ENCODE measurements at regions not wholly inside any gene's neighbourhood (a gene's known extent, or its start where the extent isn't known, plus 50 kb on each side); places are given as distances from the start of the nearest gene placed in this dataset.

- Histone ChIP-seq H3K36me3 (ENCODE audit: low read depth) (no peaks in the 10 kb centered on the region), H3K4me1 (ENCODE audit: insufficient read depth, poor library complexity, severe bottlenecking) (no peaks in the 10 kb centered on the region), H3K9me3 (ENCODE audit: severe bottlenecking) (no peaks in the 10 kb centered on the region), H3K27ac (ENCODE audit: poor library complexity, severe bottlenecking) (no peak overlapping the region), H3K4me3 (ENCODE audit: severe bottlenecking) (no peak overlapping the region), H3K27me3 (ENCODE audit: insufficient read depth, poor library complexity, severe bottlenecking) (no peaks in the 10 kb centered on the region)
- ATAC-seq (ENCODE audit: low read depth) (no peak), DNase-seq (ENCODE audit: low spot score) (no peak)
- TF ChIP-seq CTCF (IDR thresholded peaks at IDR 0.05; ENCODE audit: poor library complexity, severe bottlenecking) = no peak
These were observed 52.5 kb upstream of the NEDD4L start for GRCh38 chr18:57991552-57991951.

GRCh38 chr18:57989536-57989935 lies 54.5 kb upstream of the NEDD4L start:
- DNase-seq (ENCODE audit: low spot score) (no peak), ATAC-seq (ENCODE audit: low read depth) (no peak)
- Histone ChIP-seq H3K27ac (ENCODE audit: poor library complexity, severe bottlenecking) (no peak overlapping the region), H3K36me3 (ENCODE audit: low read depth) (no peaks in the 10 kb centered on the region), H3K9me3 (ENCODE audit: severe bottlenecking) (no peaks in the 10 kb centered on the region), H3K4me3 (ENCODE audit: severe bottlenecking) (no peak overlapping the region), H3K27me3 (ENCODE audit: insufficient read depth, poor library complexity, severe bottlenecking) (no peaks in the 10 kb centered on the region), H3K4me1 (ENCODE audit: insufficient read depth, poor library complexity, severe bottlenecking) (no peaks in the 10 kb centered on the region)
- TF ChIP-seq CTCF (IDR thresholded peaks at IDR 0.05; ENCODE audit: poor library complexity, severe bottlenecking) = no peak

- no peaks in the 10 kb centered on the region for H3K9me3 ChIP-seq (ENCODE audit: severe bottlenecking)
- H3K4me1 ChIP-seq (ENCODE audit: insufficient read depth, poor library complexity, severe bottlenecking) = peaks cover 7% of the 10 kb centered on the region
- ATAC-seq (ENCODE audit: low read depth) (no peak), DNase-seq (ENCODE audit: low spot score) (no peak)
- H3K27me3 ChIP-seq (ENCODE audit: insufficient read depth, poor library complexity, severe bottlenecking) = no peaks in the 10 kb centered on the region
- no peak for TF ChIP-seq CTCF (IDR thresholded peaks at IDR 0.05; ENCODE audit: poor library complexity, severe bottlenecking)
- no peak overlapping the region for H3K4me3 ChIP-seq (ENCODE audit: severe bottlenecking)
- H3K27ac ChIP-seq (ENCODE audit: poor library complexity, severe bottlenecking) = no peak overlapping the region
- H3K36me3 ChIP-seq (ENCODE audit: low read depth) = no peaks in the 10 kb centered on the region
These were observed 59.4 kb upstream of the NEDD4L start for GRCh38 chr18:57984490-57985115.

- Histone ChIP-seq H3K27me3 (ENCODE audit: insufficient read depth, poor library complexity, severe bottlenecking) (no peaks in the 10 kb centered on the region), H3K27ac (ENCODE audit: poor library complexity, severe bottlenecking) (no peak overlapping the region), H3K4me3 (ENCODE audit: severe bottlenecking) (no peak overlapping the region), H3K9me3 (ENCODE audit: severe bottlenecking) (no peaks in the 10 kb centered on the region), H3K4me1 (ENCODE audit: insufficient read depth, poor library complexity, severe bottlenecking) (peaks cover 7% of the 10 kb centered on the region), H3K36me3 (ENCODE audit: low read depth) (no peaks in the 10 kb centered on the region)
- no peak for ATAC-seq (ENCODE audit: low read depth)
- DNase-seq (ENCODE audit: low spot score) = no peak
- no peak for TF ChIP-seq CTCF (IDR thresholded peaks at IDR 0.05; ENCODE audit: poor library complexity, severe bottlenecking)
These were observed 60.1 kb upstream of the NEDD4L start for GRCh38 chr18:57983965-57984364.

- H3K36me3 ChIP-seq (ENCODE audit: low read depth) = no peaks in the 10 kb centered on the region
- no peak overlapping the region for H3K4me3 ChIP-seq (ENCODE audit: severe bottlenecking)
- no peaks in the 10 kb centered on the region for H3K9me3 ChIP-seq (ENCODE audit: severe bottlenecking)
- ATAC-seq (ENCODE audit: low read depth) (no peak), DNase-seq (ENCODE audit: low spot score) (no peak)
- peaks cover 7% of the 10 kb centered on the region for H3K4me1 ChIP-seq (ENCODE audit: insufficient read depth, poor library complexity, severe bottlenecking)
- no peak for TF ChIP-seq CTCF (IDR thresholded peaks at IDR 0.05; ENCODE audit: poor library complexity, severe bottlenecking)
- H3K27me3 ChIP-seq (ENCODE audit: insufficient read depth, poor library complexity, severe bottlenecking) = no peaks in the 10 kb centered on the region
- H3K27ac ChIP-seq (ENCODE audit: poor library complexity, severe bottlenecking) = no peak overlapping the region
These were observed 60.6 kb upstream of the NEDD4L start for GRCh38 chr18:57983472-57983871.
